ENCODE measurements at regions not wholly inside any gene's neighbourhood (a gene's known extent, or its start where the extent isn't known, plus 50 kb on each side); places are given as distances from the start of the nearest gene placed in this dataset.

DNA sequence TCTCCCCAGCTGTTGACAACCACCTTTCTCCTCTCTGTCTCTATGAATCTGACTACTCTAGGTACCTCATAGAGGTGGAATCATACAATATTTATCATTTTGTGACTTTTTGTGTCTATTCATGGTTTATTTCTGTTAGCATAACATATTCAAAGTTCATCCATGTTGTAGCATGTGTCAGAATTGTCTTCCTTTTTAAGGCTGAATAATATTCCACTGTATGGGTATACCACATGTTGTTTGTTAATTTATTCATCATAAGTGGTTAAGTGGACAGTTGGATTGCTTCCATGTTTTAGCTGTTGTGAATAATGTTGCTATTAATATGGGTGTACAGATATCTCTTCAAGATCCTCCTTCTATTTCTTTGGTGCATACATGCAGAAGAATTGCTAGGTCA, 69.9 kb upstream of the COMTD1 start:
- Mint-ChIP-seq H3K27me3 (peaks cover 14 to 22% (median 18%) of the 10 kb centered on the region in 3 donors), H3K4me1 (no peaks in the 10 kb centered on the region), H3K36me3 (peaks cover 0 to 4% of the 10 kb centered on the region in 2 donors), H3K9me3 (peaks cover 0 to 28% (median 14%) of the 10 kb centered on the region in 7 donors), H3K27ac (no peak overlapping the region), H3K4me3 (no peak overlapping the region)
- ATAC-seq (ENCODE audit: low read depth in 2 of 2): no peak
- DNase-seq: no peak

DNA sequence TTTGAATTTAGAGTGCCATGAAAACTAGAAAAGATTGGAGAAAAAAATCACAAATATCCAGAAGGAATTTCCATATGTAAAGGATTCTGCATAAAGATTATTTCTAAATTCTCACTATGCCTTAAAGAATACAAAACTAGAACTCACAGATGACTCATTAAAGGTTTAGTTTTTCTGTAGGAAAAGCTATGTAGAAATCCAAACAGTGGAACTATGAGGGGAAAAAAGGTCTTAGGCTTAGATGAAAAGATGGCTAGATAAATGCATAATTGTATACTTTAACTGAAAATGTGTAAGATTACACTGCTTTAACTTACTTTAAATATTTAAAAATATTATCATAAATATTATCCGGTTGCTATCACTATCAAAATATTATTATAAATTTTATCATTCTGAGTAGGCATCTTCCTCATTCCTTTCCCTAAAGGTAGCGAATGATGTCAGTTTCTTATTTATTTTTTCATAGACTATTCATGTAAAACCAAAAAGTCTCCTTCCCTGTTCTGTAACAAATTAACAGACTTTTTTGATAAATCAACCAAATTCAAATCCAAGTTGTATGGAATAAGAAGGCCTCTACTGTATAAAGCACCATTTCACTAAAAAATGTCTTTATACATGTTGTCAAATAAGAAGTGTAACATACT, 69.1 kb upstream of the COMTD1 start:
- DNase-seq: no peak
- H3K4me1 Mint-ChIP-seq: no peaks in the 10 kb centered on the region
- peaks cover 14 to 22% (median 18%) of the 10 kb centered on the region in 3 donors for H3K27me3 Mint-ChIP-seq
- ATAC-seq (ENCODE audit: low read depth in 2 of 2): no peak
- peaks cover 0 to 4% of the 10 kb centered on the region in 2 donors for H3K36me3 Mint-ChIP-seq
- H3K9me3 Mint-ChIP-seq: peaks cover 0 to 26% (median 14%) of the 10 kb centered on the region in 7 donors
- H3K27ac Mint-ChIP-seq: no peak overlapping the region
- H3K4me3 Mint-ChIP-seq: no peak overlapping the region

DNA sequence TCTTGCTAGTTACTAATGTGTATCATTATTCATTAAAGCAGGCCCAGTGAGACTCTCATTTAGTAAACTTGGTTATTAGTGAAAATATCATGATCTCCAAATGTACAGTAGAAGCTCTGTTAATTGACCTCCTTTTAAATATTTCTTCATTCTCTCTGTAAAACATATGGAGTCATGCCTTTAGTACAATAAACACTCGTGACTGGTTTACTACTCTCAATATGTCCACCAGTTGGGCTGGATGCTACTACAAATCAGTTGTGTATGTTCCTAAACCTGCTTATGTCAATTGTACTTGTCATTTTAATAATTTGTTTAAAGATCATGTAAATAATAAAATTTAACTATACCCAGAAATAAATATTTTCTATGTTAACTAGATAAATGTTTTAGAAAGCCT, 68.6 kb upstream of the COMTD1 start:
- Mint-ChIP-seq H3K36me3 (peaks cover 0 to 4% of the 10 kb centered on the region in 2 donors), H3K9me3 (peaks cover 0 to 26% (median 15%) of the 10 kb centered on the region in 7 donors), H3K4me1 (no peaks in the 10 kb centered on the region), H3K27me3 (peaks cover 14 to 22% (median 18%) of the 10 kb centered on the region in 3 donors), H3K27ac (no peak overlapping the region), H3K4me3 (no peak overlapping the region)
- ATAC-seq (ENCODE audit: low read depth in 2 of 2): no peak
- DNase-seq: no peak

DNA sequence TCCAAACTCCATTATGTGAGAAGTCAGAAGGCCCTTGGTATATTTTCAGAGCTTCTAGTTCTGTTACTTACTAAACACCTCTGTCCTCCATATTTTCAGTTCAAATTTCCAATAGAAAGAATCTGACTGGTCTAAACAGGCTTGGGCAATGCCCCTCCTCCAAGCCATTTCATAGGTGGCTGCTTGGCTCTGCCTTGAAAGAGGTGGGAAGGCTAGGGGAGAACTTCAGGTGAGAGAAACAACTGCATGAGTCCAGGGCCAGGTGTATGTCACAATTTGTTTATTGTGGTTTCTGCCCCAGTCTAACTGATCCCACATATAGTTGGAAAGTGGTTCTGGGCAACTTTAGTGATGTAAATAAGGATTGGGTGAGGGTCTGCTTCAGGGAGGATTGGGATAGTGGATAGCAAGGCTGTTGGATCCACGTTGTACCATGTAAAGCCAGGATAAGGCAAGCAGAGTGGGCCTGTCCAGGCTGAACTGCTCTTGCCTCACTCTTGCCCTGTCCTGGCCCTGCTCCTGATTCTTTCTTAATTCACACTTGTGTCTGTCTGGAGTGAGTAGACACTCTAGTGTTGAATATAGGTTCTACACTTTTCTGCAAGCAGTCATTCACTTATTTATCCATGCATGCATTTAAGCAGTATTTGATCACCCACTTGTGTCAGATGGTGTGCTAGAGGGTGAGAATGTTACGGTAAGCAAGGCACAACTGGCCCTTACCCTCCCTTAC, 67.5 kb upstream of the COMTD1 start:
- Mint-ChIP-seq H3K36me3 (peaks cover 0 to 4% of the 10 kb centered on the region in 2 donors), H3K4me3 (no peak overlapping the region), H3K9me3 (peaks cover 0 to 24% (median 15%) of the 10 kb centered on the region in 7 donors), H3K27ac (no peak overlapping the region), H3K27me3 (peaks cover 12 to 18% (median 14%) of the 10 kb centered on the region in 3 donors), H3K4me1 (no peaks in the 10 kb centered on the region)
- ATAC-seq (ENCODE audit: low read depth in 2 of 2): no peak
- DNase-seq: no peak

DNA sequence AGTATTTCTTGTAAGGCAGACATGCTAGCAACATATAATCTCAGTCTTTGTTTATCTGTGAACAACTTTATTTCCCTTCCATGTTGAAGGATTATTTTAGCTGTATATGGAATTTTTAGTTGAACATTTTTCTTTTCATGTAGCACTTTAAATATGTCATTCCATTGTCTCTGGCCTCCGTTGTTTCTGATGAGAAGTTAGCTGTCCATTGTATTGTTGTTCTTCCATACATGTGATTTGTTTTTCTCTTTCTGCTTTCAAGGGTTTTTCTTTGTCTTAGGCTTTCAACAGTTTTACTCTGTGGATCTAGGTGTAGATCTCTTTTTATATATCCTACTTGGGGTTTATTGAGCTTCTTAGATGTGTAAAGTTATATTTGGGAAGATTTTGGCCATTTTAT, 66.3 kb upstream of the COMTD1 start:
- ATAC-seq (ENCODE audit: low read depth in 2 of 2): no peak
- H3K4me3 Mint-ChIP-seq: no peak overlapping the region

DNA sequence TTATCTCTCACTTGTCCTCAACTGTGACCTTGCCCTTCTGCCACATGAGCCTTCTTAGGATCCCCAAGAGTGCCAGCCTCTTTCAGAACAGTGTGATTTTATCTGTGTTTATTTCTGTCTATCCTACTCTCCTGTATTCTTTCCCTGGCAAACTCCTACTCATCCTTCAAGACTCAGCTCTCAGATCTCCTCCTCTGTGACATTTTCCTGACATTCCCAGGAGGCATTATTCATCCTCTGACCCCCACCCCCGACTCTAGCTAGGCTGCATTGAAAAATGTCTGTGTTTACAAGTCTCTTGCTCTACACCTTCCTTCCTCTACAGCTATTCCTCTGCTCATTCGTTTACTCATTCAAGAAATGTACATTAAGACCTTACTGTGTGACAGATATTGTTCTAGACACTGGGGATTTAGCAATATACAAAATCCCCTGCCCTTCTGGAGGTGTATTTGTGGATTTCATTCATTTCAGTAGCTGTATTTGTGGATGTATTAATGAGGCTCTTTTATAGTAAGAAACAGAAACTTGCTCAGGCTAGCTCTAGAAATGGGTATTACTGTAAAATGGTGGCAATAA, 61.4 kb upstream of the COMTD1 start:
- ATAC-seq (ENCODE audit: low read depth in 2 of 2): no peak
- no peak for DNase-seq
- Mint-ChIP-seq H3K27ac (no peak overlapping the region), H3K9me3 (peaks cover 0 to 10% (median 3%) of the 10 kb centered on the region in 7 donors), H3K36me3 (no peaks in the 10 kb centered on the region), H3K27me3 (peaks cover 8 to 14% (median 13%) of the 10 kb centered on the region in 3 donors), H3K4me1 (peaks cover 0 to 6% (median 4%) of the 10 kb centered on the region in 3 donors), H3K4me3 (no peak overlapping the region)

More for the DNA sequence above, 66.3 kb upstream of the COMTD1 start:
- Mint-ChIP-seq H3K4me1 (no peaks in the 10 kb centered on the region), H3K27me3 (peaks cover 10 to 16% (median 14%) of the 10 kb centered on the region in 3 donors), H3K36me3 (peaks cover 0 to 4% of the 10 kb centered on the region in 2 donors), H3K27ac (no peak overlapping the region), H3K9me3 (peaks cover 0 to 20% (median 13%) of the 10 kb centered on the region in 7 donors)
- DNase-seq: no peak

DNA sequence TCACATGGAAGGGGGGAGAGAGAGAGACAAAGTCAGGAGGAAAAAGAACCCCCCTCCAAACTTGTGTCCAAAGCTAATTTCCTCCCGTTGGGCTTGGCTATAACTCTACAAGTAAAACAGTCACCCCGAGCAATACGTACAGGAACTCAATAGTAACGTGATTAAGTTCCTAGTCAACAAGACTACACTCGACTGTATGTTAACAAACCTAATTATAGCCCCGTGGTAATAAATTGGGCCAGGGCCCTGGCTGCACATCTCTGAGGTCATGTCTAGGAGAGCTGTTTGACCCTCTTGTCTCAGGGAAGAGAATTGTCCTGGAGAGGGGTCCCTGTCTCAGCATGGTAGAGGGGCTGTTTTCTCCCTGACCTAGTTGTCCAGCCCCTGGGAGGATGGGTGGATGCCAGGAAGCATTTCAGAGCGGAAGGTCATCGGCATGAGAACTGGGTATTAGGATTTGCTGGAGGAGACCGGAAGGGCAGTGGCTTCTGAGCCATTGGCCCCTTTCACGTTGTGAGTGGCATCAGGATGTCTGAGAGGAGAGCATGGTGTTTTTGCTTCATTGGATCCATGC, 60.2 kb upstream of the COMTD1 start:
- DNase-seq: peak; percentile 2
- Mint-ChIP-seq H3K9me3 (peaks cover 0 to 7% (median 0%) of the 10 kb centered on the region in 7 donors), H3K27me3 (peaks cover 9 to 18% (median 17%) of the 10 kb centered on the region in 3 donors), H3K36me3 (no peaks in the 10 kb centered on the region), H3K4me1 (peaks cover 0 to 6% (median 4%) of the 10 kb centered on the region in 3 donors), H3K27ac (no peak overlapping the region), H3K4me3 (no peak overlapping the region)
- ATAC-seq (ENCODE audit: low read depth in 2 of 2): peak; percentile 37 to 38

DNA sequence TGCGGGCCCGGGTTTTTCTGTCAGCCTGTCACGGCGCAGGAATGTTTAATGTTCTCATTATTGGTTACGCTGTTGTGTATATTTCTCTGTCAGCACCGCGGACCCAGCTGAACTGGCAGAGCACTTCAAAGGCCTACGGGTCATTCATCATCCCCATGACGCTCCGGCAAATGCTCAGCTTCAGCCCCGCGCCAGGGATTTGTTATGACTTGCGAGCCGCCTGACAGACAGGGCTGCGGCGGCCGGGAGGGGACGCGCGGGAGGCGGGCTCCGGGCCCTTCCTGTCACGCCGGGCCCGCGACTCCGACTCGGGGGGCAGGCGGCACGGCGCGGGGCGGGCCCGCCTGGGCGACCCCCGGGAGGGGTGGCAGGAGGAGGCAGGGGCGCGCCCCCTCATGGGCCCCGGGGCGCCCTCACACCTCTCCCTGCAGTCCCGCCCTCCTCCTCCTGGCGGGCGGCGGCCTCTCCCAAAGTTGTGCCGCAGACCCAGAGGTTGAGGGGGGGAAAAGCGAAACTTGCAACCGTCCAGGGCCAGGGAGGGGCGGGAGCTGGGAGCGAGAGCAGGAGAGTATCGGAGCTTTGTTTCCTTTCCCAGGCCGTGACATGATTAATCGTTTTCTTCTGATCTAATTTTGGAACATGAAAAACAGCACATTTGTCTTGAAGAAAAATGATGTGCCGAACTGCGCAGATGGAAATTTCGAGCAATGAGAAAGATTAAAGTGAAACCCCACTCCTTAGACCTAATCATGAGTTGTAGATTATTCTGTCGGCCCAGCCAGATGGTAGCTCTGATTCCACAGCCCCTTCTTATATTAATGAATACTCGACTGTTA, 59.3 kb upstream of the COMTD1 start:
- peak overlapping the region in 2 of 6 donors; percentile 4 to 44 for H3K27ac Mint-ChIP-seq
- peaks cover 0 to 9% (median 3%) of the 10 kb centered on the region in 7 donors for H3K9me3 Mint-ChIP-seq
- H3K27me3 Mint-ChIP-seq: peaks cover 16 to 27% (median 25%) of the 10 kb centered on the region in 3 donors
- peaks cover 0 to 6% (median 4%) of the 10 kb centered on the region in 3 donors for H3K4me1 Mint-ChIP-seq
- DNase-seq (peak; percentile 32), ATAC-seq (ENCODE audit: low read depth in 2 of 2) (peak; percentile 68 to 73)
- peak overlapping the region in 4 of 8 donors; percentile 83 to 91 (median 88) for H3K4me3 Mint-ChIP-seq
- peaks cover 0 to 8% of the 10 kb centered on the region in 2 donors for H3K36me3 Mint-ChIP-seq

DNA sequence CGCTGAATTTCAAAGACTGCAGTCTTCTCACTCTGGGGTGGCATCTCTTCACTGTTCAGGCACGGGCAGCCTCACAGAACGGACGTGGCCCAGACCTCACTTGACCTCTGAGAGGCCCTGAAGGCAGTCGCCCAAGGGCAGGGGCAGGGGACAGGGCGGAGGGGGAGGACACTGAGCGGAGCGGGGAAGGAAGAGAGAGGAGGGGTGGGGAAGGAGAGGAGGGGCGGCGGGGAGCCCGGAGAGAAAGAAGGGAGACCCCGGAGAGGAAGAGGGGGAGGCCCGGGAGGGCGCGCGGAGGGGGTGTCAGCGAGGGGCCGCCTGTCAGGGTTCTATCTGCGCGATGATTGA, 58.7 kb upstream of the COMTD1 start:
- Mint-ChIP-seq H3K4me1 (peaks cover 0 to 6% (median 4%) of the 10 kb centered on the region in 3 donors), H3K9me3 (peaks cover 0 to 12% (median 6%) of the 10 kb centered on the region in 7 donors)
- ATAC-seq (ENCODE audit: low read depth in 2 of 2): no peak

DNA sequence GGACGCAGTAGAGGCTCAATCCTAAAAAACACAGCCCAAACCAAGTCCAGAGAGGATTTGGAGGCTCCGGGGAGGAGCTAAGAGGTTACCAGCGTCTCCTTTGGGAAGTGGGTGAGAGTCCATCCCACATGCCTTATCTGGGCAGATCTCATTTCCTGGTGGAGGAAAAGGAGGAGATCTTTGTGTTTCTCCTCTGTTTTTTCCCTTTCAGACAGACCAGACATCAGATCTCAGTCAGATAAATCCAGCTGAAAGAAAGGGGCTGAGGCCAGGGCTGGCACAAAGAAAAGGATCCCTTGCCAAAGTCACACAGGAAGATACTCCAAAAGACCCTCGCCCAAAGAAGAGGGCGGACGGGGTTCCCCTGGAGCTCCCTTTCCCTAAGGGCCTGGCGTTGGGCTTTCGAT, 58.3 kb upstream of the COMTD1 start:
- no peak overlapping the region for H3K27ac Mint-ChIP-seq
- DNase-seq (no peak), ATAC-seq (ENCODE audit: low read depth in 2 of 2) (no peak)
- peak overlapping the region in 5 of 8 donors; percentile 9 to 91 (median 83) for H3K4me3 Mint-ChIP-seq
- peaks cover 0 to 12% (median 5%) of the 10 kb centered on the region in 7 donors for H3K9me3 Mint-ChIP-seq
- peaks cover 0 to 6% (median 4%) of the 10 kb centered on the region in 3 donors for H3K4me1 Mint-ChIP-seq
- peaks cover 19 to 33% (median 33%) of the 10 kb centered on the region in 3 donors for H3K27me3 Mint-ChIP-seq
- peaks cover 0 to 14% of the 10 kb centered on the region in 2 donors for H3K36me3 Mint-ChIP-seq

More for the DNA sequence above, 58.7 kb upstream of the COMTD1 start:
- H3K36me3 Mint-ChIP-seq: peaks cover 0 to 14% of the 10 kb centered on the region in 2 donors
- no peak for DNase-seq
- peak overlapping the region in 2 of 6 donors; percentile 4 to 44 for H3K27ac Mint-ChIP-seq
- H3K4me3 Mint-ChIP-seq: peak overlapping the region in 4 of 8 donors; percentile 83 to 91 (median 88)
- peaks cover 19 to 33% (median 31%) of the 10 kb centered on the region in 3 donors for H3K27me3 Mint-ChIP-seq

DNA sequence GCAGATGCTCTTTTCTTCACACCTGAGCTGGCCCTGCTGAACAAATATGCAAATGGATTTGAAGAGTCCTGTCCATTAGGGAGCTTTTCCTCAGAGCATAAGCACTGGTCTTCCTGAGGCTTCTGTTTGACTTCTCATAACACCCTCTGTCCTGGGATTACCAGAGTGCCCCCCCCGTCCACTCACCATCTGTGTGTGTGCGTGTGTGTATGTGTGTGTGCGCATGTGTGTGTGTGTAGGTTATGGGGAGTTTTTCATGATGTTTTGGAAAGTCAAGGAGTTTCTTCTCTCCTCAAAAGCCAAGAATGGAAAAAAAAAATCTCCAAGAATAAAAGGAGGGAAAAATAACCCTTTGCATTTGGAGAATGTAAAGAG, 57.7 kb upstream of the COMTD1 start:
- DNase-seq (no peak), ATAC-seq (ENCODE audit: low read depth in 2 of 2) (no peak)
- Mint-ChIP-seq H3K4me1 (peaks cover 0 to 6% (median 4%) of the 10 kb centered on the region in 3 donors), H3K4me3 (peak overlapping the region in 4 of 8 donors; percentile 22 to 83 (median 50)), H3K27me3 (peaks cover 19 to 39% (median 39%) of the 10 kb centered on the region in 3 donors), H3K36me3 (peaks cover 0 to 14% of the 10 kb centered on the region in 2 donors), H3K27ac (no peak overlapping the region), H3K9me3 (peaks cover 0 to 12% (median 5%) of the 10 kb centered on the region in 7 donors)

DNA sequence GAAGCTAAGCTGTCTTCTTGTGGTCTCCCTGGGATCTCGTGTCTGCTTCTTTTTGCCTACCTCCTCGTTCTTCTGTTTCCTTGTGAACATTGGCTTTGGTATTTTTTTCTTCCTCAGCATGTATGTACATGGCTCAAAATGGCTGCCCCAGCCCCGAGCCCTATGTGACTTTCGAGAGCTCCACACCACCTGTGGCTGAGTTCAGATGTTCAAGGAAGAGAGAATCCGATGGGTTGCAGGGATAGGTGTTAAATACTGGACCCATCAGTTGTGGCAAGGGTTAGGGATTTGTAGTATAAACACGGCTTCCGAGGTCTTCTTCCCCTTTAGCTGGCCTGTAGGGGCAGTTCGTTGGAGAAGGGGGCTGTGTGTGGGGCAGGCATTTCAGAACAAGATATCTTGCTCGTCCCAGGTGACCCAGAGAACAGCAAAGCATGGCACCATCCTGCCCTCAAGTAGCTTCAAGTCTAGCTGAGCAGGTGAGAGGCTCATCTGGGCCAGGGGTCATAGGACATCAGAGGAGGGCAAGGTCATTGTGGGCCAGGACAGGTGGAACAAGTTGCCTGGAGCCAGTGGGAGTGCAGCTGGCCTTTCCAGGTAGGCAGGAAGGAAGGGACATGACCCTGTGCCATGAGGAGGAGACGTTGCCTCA, 57.2 kb upstream of the COMTD1 start:
- H3K4me1 Mint-ChIP-seq: peaks cover 0 to 6% (median 4%) of the 10 kb centered on the region in 3 donors
- H3K27ac Mint-ChIP-seq: no peak overlapping the region
- peak overlapping the region in 4 of 8 donors; percentile 21 to 59 (median 44) for H3K4me3 Mint-ChIP-seq
- peaks cover 0 to 12% (median 5%) of the 10 kb centered on the region in 7 donors for H3K9me3 Mint-ChIP-seq
- ATAC-seq (ENCODE audit: low read depth in 2 of 2): no peak
- H3K36me3 Mint-ChIP-seq: peaks cover 0 to 14% of the 10 kb centered on the region in 2 donors
- peaks cover 20 to 45% (median 44%) of the 10 kb centered on the region in 3 donors for H3K27me3 Mint-ChIP-seq
- no peak for DNase-seq

All from naive B cell (primary cell).